A549 (cell line): ENCODE measurements at regions not wholly inside any gene's neighbourhood (a gene's known extent, or its start where the extent isn't known, plus 50 kb on each side); places are given as distances from the start of the nearest gene placed in this dataset.
A peak's percentile ranks its signal among the peaks of the same experiment; 100 is the strongest.

Experiments
- ATOH8 ChIP-seq: fragments of 250-450 bp; sonication (Bioruptor Pico); IDR thresholded peaks from 2 replicates; pipeline ENCODE4 v1.5.0; 2020; ENCODE audit warnings: low read depth, mild to moderate bottlenecking, moderate library complexity
- CBX2 ChIP-seq: fragments of 200-600 bp; sonication (generic); IDR thresholded peaks from 2 replicates; pipeline ENCODE4 v1.6.1; 2016; ENCODE audit warnings: low read depth, mild to moderate bottlenecking, borderline replicate concordance
- CBX8 ChIP-seq: fragments of 200-600 bp; sonication (generic); IDR thresholded peaks from 2 replicates; pipeline ENCODE4 v1.6.1; 2016
- CTCF ChIP-seq: fragments of >200 bp; sonication (Bioruptor Twin); formaldehyde crosslinking; IDR thresholded peaks from 3 replicates; pipeline ENCODE4 v1.5.1; 2016
- EHF ChIP-seq: fragments of 250-450 bp; sonication (Bioruptor Pico); IDR thresholded peaks from 2 replicates; pipeline ENCODE4 v1.5.0; 2020; ENCODE audit warnings: mild to moderate bottlenecking
- ELK1 ChIP-seq: fragments of 150-350 bp; IDR thresholded peaks from 2 replicates; pipeline ENCODE4 v1.6.1; 2014; ENCODE audit warnings: low read depth, mild to moderate bottlenecking, low read length
- EP300 ChIP-seq, 2 experiments: fragments of >200 bp; sonication (Bioruptor Twin); formaldehyde crosslinking; IDR thresholded peaks; 2 replicates in 1 of 2; 3 replicates in 1 of 2; pipeline ENCODE4 v1.6.1; 2016 to 2017
- ESRRA ChIP-seq: fragments of 150-350 bp; IDR thresholded peaks from 2 replicates; pipeline ENCODE4 v1.6.1; 2014; ENCODE audit warnings: mild to moderate bottlenecking, low read length, borderline replicate concordance
- FOSL2 ChIP-seq, 2 experiments: fragments of 450-650 bp in 1 of 2; fragments of >200 bp in 1 of 2; sonication (Bioruptor Twin) in 1 of 2; formaldehyde crosslinking; IDR thresholded peaks; 2 replicates each; pipeline versions ENCODE4 v1.5.0 to v1.6.1; 2016 to 2020; ENCODE audit warnings: mild to moderate bottlenecking in 1 of 2, moderate library complexity in 1 of 2
- FOXS1 ChIP-seq: fragments of 250-450 bp; sonication (Bioruptor Pico); IDR thresholded peaks from 2 replicates; pipeline ENCODE4 v1.5.0; 2020; ENCODE audit warnings: mild to moderate bottlenecking, moderate library complexity
- GATA3 ChIP-seq: IDR thresholded peaks from 2 replicates; pipeline ENCODE4 v1.6.1; 2012; ENCODE audit warnings: borderline replicate concordance
- HDAC2 ChIP-seq: fragments of 200-600 bp; sonication (generic); IDR thresholded peaks from 2 replicates; pipeline ENCODE4 v1.6.1; 2016
- HEYL ChIP-seq: fragments of 250-450 bp; sonication (Bioruptor Pico); IDR thresholded peaks from 2 replicates; pipeline ENCODE4 v1.8.0; 2021; ENCODE audit warnings: mild to moderate bottlenecking, moderate library complexity
- HMGXB4 ChIP-seq: fragments of 250-450 bp; sonication (Bioruptor Pico); IDR thresholded peaks from 2 replicates; pipeline ENCODE4 v1.5.0; 2021; ENCODE audit warnings: mild to moderate bottlenecking, moderate library complexity, borderline replicate concordance
- HOXB13 ChIP-seq: fragments of 250-450 bp; sonication (Bioruptor Pico); IDR thresholded peaks from 2 replicates; pipeline ENCODE4 v1.5.0; 2020; ENCODE audit warnings: low read depth, mild to moderate bottlenecking, moderate library complexity
- HOXB5 ChIP-seq: fragments of 250-450 bp; sonication (Bioruptor Pico); IDR thresholded peaks from 2 replicates; pipeline ENCODE4 v1.5.0; 2020; ENCODE audit warnings: mild to moderate bottlenecking, moderate library complexity
- JUN ChIP-seq, 2 experiments: fragments of >200 bp; sonication (Bioruptor Twin); formaldehyde crosslinking; IDR thresholded peaks; 2 replicates in 1 of 2; 3 replicates in 1 of 2; pipeline ENCODE4 v1.6.1; 2016 to 2017
- KDM1A ChIP-seq: fragments of 200-600 bp; sonication (generic); IDR thresholded peaks from 2 replicates; pipeline ENCODE4 v1.6.1; 2016; ENCODE audit warnings: low read depth, mild to moderate bottlenecking
- MAX ChIP-seq: IDR thresholded peaks from 2 replicates; pipeline ENCODE4 v1.6.1; 2012
- MAZ ChIP-seq: fragments of 150-350 bp; IDR thresholded peaks from 2 replicates; pipeline ENCODE4 v1.6.1; 2014; ENCODE audit warnings: antibody characterized with exemption, low read depth, low read length, borderline replicate concordance
- MYC ChIP-seq: IDR thresholded peaks from 2 replicates; pipeline ENCODE4 v1.6.1; 2012; ENCODE audit warnings: mild to moderate bottlenecking, inconsistent platforms, low read length, improper control_type of control experiment, borderline replicate concordance
- NPAS2 ChIP-seq: fragments of 250-450 bp; sonication (Bioruptor Pico); IDR thresholded peaks from 2 replicates; pipeline ENCODE4 v1.8.0; 2022; ENCODE audit warnings: mild to moderate bottlenecking, moderate library complexity, borderline replicate concordance
- NR3C1 ChIP-seq: fragments of >200 bp; sonication (Bioruptor Twin); formaldehyde crosslinking; IDR thresholded peaks from 3 replicates; pipeline ENCODE4 v1.6.1; 2017
- PBX3 ChIP-seq: IDR thresholded peaks from 2 replicates; pipeline ENCODE4 v1.6.1; 2012
- PHF8 ChIP-seq: fragments of 200-600 bp; sonication (generic); IDR thresholded peaks from 2 replicates; pipeline ENCODE4 v1.6.1; 2016; ENCODE audit warnings: low read depth, mild to moderate bottlenecking, antibody characterized with exemption, moderate library complexity, borderline replicate concordance
- POLR2A ChIP-seq: IDR thresholded peaks from 2 replicates; pipeline ENCODE4 v1.6.1; 2012; ENCODE audit warnings: mild to moderate bottlenecking, low read length
- RAD21 ChIP-seq, 2 experiments: fragments of >200 bp in 1 of 2; sonication (Bioruptor Twin) in 1 of 2; formaldehyde crosslinking in 1 of 2; IDR thresholded peaks in 1 of 2; conservative IDR thresholded peaks in 1 of 2; 2 replicates in 1 of 2; 3 replicates in 1 of 2; pipeline ENCODE4 v1.6.1; 2012 to 2018; ENCODE audit warnings: inconsistent platforms in 1 of 2
- RCOR1 ChIP-seq: fragments of 150-350 bp; IDR thresholded peaks from 2 replicates; pipeline ENCODE4 v1.6.1; 2014; ENCODE audit warnings: antibody characterized with exemption, low read length, low read depth
- RNF2 ChIP-seq: fragments of 200-600 bp; sonication (generic); IDR thresholded peaks from 2 replicates; pipeline ENCODE4 v1.6.1; 2016; ENCODE audit warnings: low read depth, mild to moderate bottlenecking, antibody characterized with exemption, moderate library complexity, borderline replicate concordance
- SMC3 ChIP-seq: fragments of >200 bp; sonication (Bioruptor Twin); formaldehyde crosslinking; IDR thresholded peaks from 3 replicates; pipeline ENCODE4 v1.6.1; 2018; ENCODE audit warnings: inconsistent platforms
- SREBF2 ChIP-seq: fragments of 450-650 bp; IDR thresholded peaks from 2 replicates; pipeline ENCODE4 v1.6.1; 2014; ENCODE audit warnings: mild to moderate bottlenecking, moderate library complexity
- TFCP2L1 ChIP-seq: fragments of 250-450 bp; sonication (Bioruptor Pico); IDR thresholded peaks from 2 replicates; pipeline ENCODE4 v1.5.0; 2021; ENCODE audit warnings: mild to moderate bottlenecking
- TP53 ChIP-seq: fragments of 250-450 bp; sonication (Bioruptor Pico); IDR thresholded peaks from 2 replicates; pipeline ENCODE4 v1.5.0; 2021; ENCODE audit warnings: mild to moderate bottlenecking, moderate library complexity
- ZC3H11A ChIP-seq: fragments of 450-650 bp; IDR thresholded peaks from 2 replicates; pipeline ENCODE4 v1.6.1; 2014; ENCODE audit warnings: antibody characterized with exemption, mild to moderate bottlenecking
- ZFP36 ChIP-seq: fragments of 450-650 bp; IDR thresholded peaks from 2 replicates; pipeline ENCODE4 v1.6.1; 2014; ENCODE audit warnings: borderline replicate concordance; ENCODE audit not compliant: partially characterized antibody
- ZNF302 ChIP-seq: fragments of 250-450 bp; sonication (Bioruptor Pico); IDR thresholded peaks from 2 replicates; pipeline ENCODE4 v1.9.0; 2021; ENCODE audit warnings: inconsistent platforms, mild to moderate bottlenecking, moderate library complexity
- ZSCAN20 ChIP-seq: fragments of 250-450 bp; sonication (Bioruptor Pico); IDR thresholded peaks from 2 replicates; pipeline ENCODE4 v1.8.0; 2022; ENCODE audit warnings: mild to moderate bottlenecking, moderate library complexity

- no peak for TF ChIP-seq TFCP2L1 (CRISPR knock-in tag)
- TF ChIP-seq RCOR1, result no peak
- no peak for TF ChIP-seq FOSL2 (IDR thresholded peaks at IDR 0.05)
- TF ChIP-seq FOSL2 (CRISPR knock-in tag; IDR thresholded peaks at IDR 0.05), result peak; percentile 80
- TF ChIP-seq HEYL, result peak; percentile 72; the same call in 1 of the 2 replicates
- TF ChIP-seq PBX3, result no peak
- TF ChIP-seq SMC3, result peak; percentile 13; the same call in 2 of the 3 replicates
- no peak; the same call in 1 of the 2 replicates for TF ChIP-seq FOXS1
- TF ChIP-seq ELK1, result no peak
- peak; percentile 97 for TF ChIP-seq MAX
- no peak for TF ChIP-seq TP53 (CRISPR knock-in tag)
- TF ChIP-seq HDAC2, result no peak
- no peak; a peak in 1 of 5 replicates for TF ChIP-seq JUN (IDR thresholded peaks at IDR 0.05)
- TF ChIP-seq HOXB5 (CRISPR knock-in tag), result peak; percentile 82; the same call in 1 of the 2 replicates
- TF ChIP-seq ATOH8 (CRISPR knock-in tag), result peak; percentile 93
- TF ChIP-seq NR3C1, result no peak
- TF ChIP-seq ZNF302 (CRISPR knock-in tag), result no peak
- TF ChIP-seq KDM1A, result no peak
- TF ChIP-seq NPAS2 (CRISPR knock-in tag), result no peak
- peak in 1 of 2 experiments; percentile 29; a peak in 1 of 5 replicates for TF ChIP-seq RAD21 (conservative IDR thresholded peaks at IDR 0.05 in 1 of 2, IDR thresholded peaks at IDR 0.05 in 1 of 2)
- TF ChIP-seq CBX8, result no peak
- TF ChIP-seq ESRRA, result no peak
- no peak for TF ChIP-seq ZFP36
- TF ChIP-seq SREBF2, result no peak
- TF ChIP-seq CTCF, result no peak
- TF ChIP-seq MYC, result no peak
- no peak for TF ChIP-seq MAZ
- peak; percentile 61; the same call in 1 of the 2 replicates for TF ChIP-seq EHF (CRISPR knock-in tag)
- TF ChIP-seq POLR2A, result no peak
- no peak for TF ChIP-seq RNF2
- no peak for TF ChIP-seq PHF8
- TF ChIP-seq EP300 (IDR thresholded peaks at IDR 0.05), result no peak
- no peak for TF ChIP-seq ZC3H11A
- no peak for TF ChIP-seq ZSCAN20 (CRISPR knock-in tag)
- TF ChIP-seq HMGXB4 (CRISPR knock-in tag), result no peak
- TF ChIP-seq HOXB13 (CRISPR knock-in tag), result peak; percentile 91; the same call in 1 of the 2 replicates
- TF ChIP-seq GATA3, result peak; percentile 37; the same call in 1 of the 2 replicates
- TF ChIP-seq CBX2, result no peak
These were observed 61.2 kb upstream of the GPC1 start (continued) for GRCh38 chr2:240374085-240374907.
